ENCODE measurements at regions not wholly inside any gene's neighbourhood (a gene's known extent, or its start where the extent isn't known, plus 50 kb on each side); places are given as distances from the start of the nearest gene placed in this dataset.

DNA sequence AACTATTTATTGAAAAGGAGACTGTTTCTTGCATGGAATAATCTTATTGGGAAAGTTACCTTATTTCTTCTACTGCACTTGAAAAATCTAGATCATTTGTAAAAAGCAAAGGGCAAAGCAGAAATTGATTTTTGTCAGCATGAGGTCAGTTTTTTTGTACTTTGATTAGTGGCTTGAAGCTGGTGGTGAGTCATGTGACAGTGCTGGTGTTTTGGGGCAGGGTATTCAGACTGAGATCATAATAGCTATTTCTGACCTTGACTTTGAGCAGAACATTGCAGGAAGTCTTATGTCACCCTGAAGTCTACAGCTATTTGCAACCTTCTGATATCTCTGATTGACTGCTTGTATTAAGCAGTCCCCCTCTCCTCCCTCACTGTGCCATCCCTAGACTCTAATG lies 66.3 kb upstream of the SORCS3 start:
- intact Hi-C loops (cut with DNase I; ENCODE audit: low total_unique reads) = no loop called here

DNA sequence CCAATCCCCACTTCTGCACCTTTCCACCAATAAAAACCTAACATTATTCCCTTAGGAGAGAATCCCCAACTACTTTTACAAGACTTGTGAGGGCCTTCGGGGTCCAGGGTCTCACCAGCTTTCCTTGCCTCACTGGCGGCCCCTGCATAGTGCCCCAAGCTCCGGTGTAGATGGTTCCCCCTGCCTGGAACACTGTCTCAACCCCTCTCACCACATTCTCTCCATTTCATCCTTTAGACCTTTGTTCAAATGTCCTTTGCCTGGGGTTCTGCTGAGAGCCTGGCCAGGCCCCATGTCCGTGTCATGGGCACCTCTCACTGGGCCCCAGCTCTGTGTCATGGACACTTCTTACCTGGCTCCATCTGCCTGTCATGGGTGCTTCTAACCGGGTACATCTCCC lies 64.5 kb upstream of the SORCS3 start:
- WGBS, 2 donors = 88 to 90% methylated on average over 5 of the region's 5 CpGs
- H3K4me3 ChIP-seq (ENCODE audit: low read depth, poor library complexity, severe bottlenecking) = no peak overlapping the region
- TF ChIP-seq, protein P1, sequence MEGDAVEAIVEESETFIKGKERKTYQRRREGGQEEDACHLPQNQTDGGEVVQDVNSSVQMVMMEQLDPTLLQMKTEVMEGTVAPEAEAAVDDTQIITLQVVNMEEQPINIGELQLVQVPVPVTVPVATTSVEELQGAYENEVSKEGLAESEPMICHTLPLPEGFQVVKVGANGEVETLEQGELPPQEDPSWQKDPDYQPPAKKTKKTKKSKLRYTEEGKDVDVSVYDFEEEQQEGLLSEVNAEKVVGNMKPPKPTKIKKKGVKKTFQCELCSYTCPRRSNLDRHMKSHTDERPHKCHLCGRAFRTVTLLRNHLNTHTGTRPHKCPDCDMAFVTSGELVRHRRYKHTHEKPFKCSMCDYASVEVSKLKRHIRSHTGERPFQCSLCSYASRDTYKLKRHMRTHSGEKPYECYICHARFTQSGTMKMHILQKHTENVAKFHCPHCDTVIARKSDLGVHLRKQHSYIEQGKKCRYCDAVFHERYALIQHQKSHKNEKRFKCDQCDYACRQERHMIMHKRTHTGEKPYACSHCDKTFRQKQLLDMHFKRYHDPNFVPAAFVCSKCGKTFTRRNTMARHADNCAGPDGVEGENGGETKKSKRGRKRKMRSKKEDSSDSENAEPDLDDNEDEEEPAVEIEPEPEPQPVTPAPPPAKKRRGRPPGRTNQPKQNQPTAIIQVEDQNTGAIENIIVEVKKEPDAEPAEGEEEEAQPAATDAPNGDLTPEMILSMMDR (IDR thresholded peaks at IDR 0.05) = no peak
- no peak for TF ChIP-seq POLR2A (IDR thresholded peaks at IDR 0.05)
- intact Hi-C loops (cut with DNase I; ENCODE audit: low total_unique reads) = no loop called here
- no peak for DNase-seq (ENCODE audit: low spot score in 2 of 2)

More for the DNA sequence above, 66.3 kb upstream of the SORCS3 start:
- H3K4me3 ChIP-seq (ENCODE audit: low read depth, poor library complexity, severe bottlenecking) = no peak overlapping the region
- TF ChIP-seq, protein P1 (IDR thresholded peaks at IDR 0.05) = no peak
- no peak for TF ChIP-seq POLR2A (IDR thresholded peaks at IDR 0.05)
- no peak for DNase-seq (ENCODE audit: low spot score in 2 of 2)

DNA sequence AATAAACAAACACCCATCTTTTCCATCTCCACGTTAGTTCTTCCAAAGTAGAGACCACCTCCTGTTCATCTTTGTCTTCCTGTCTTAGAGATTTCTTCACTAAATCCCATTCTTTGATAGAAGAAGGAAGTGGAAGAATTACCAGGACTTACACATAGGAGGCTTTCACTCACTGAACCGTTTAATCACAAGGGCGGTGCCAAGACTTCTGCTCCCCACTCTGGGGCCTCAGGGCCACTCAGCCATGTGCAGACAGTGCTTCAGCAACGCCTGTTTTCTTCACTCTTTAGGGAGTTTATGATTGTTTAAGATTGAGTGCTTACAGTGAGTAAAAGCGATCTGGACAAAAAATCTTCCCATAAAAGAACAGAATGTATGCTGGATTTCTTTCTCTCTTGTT lies 63.9 kb upstream of the SORCS3 start:
- H3K4me3 ChIP-seq (ENCODE audit: low read depth, poor library complexity, severe bottlenecking) = no peak overlapping the region
- DNase-seq (ENCODE audit: low spot score in 2 of 2) = no peak
- TF ChIP-seq, protein P1 (IDR thresholded peaks at IDR 0.05) = no peak
- TF ChIP-seq POLR2A (IDR thresholded peaks at IDR 0.05) = no peak
- intact Hi-C loops (cut with DNase I; ENCODE audit: low total_unique reads) = no loop called here
- 52 to 56% methylated on average over 5 of the region's 5 CpGs for WGBS, 2 donors

DNA sequence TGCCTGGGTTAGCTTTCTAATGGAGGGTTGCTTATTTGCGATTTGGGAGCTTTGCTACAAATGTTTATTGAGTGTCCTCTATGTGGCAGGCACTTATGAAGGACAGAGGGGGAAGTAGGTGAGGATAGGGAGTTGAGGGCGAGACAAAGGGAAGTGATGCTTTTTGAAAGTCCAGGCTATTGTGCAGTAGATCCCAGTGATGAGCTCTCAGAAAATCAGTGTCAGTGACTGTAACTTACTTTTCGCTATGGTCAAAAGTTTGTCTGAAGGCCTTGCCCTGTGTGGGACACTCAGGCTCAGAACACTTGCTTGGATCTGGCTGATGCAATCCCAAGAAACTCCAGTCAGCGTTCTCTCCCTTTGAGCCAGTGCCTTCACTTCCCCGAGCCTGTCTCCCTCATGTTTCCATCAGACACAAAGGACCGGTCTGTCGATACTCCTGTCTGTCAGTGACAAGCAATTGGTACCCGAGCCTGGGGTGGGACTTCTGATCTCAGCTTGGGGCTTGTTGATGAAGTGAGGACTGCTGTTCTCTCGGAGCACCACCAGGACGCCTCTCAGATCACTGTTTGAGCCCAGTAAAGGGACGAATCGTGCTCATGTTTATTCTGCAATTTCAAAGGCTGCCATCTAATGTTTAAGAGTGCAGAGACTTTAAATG lies 63.1 kb upstream of the SORCS3 start:
- no peak overlapping the region for H3K4me3 ChIP-seq (ENCODE audit: low read depth, poor library complexity, severe bottlenecking)
- DNase-seq (ENCODE audit: low spot score in 2 of 2) = no peak
- intact Hi-C loops (cut with DNase I; ENCODE audit: low total_unique reads) = no loop called here
- WGBS, 2 donors = 73 to 78% methylated on average over 12 of the region's 12 CpGs
- TF ChIP-seq, protein P1 (IDR thresholded peaks at IDR 0.05) = no peak
- no peak for TF ChIP-seq POLR2A (IDR thresholded peaks at IDR 0.05)

DNA sequence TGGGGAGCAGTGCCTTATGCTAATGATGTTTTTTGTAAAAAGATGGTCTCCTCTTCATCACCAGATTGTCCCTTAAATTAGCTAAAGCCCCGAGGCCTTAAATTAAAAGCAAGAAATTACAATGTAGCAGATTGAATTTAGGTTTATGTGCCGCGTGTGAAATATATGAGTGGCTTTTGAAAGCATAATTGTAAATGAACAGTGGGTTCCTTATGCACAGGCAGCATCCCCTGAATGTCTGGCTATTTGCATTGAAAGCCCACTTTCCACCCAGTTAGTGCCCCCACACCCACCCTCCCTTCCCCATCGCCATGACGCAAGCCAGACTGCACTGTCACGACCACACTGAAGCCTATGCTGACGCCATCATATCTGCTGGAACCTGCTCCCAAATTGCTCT lies 62.4 kb upstream of the SORCS3 start:
- H3K4me3 ChIP-seq (ENCODE audit: low read depth, poor library complexity, severe bottlenecking) = no peak overlapping the region
- WGBS, 2 donors = 82% methylated on average over 7 of the region's 7 CpGs
- no peak for DNase-seq (ENCODE audit: low spot score in 2 of 2)
- intact Hi-C loops (cut with DNase I; ENCODE audit: low total_unique reads) = no loop called here
- TF ChIP-seq, protein P1 (IDR thresholded peaks at IDR 0.05) = no peak

DNA sequence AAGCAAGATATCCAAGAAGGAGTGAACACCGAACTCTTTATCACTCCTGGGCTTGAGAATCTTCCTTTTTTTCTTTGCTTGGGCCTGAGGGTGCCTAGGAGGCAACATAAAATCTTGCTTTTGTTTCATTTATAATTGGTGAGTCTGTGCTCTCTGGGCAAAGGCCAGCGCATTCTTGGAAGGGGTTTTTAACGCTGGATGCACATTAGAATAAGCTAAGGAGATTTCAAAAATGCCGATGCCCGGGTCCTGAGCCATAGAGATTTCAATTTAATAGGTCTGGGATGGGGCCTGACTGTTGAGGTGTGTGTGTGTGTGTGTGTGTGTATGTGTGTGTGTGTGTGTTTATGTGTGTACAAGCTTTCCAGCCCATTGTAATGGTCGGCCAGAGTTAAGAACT lies 62.0 kb upstream of the SORCS3 start:
- intact Hi-C loops (cut with DNase I; ENCODE audit: low total_unique reads) = no loop called here
- no peak for DNase-seq (ENCODE audit: low spot score in 2 of 2)
- 69 to 70% methylated on average over 6 of the region's 6 CpGs for WGBS, 2 donors

More for the DNA sequence above, 62.0 kb upstream of the SORCS3 start:
- no peak overlapping the region for H3K4me3 ChIP-seq (ENCODE audit: low read depth, poor library complexity, severe bottlenecking)
- TF ChIP-seq, protein P1 (IDR thresholded peaks at IDR 0.05) = no peak
- no peak for TF ChIP-seq POLR2A (IDR thresholded peaks at IDR 0.05)
